ENCODE measurements at regions not wholly inside any gene's neighbourhood (a gene's known extent, or its start where the extent isn't known, plus 50 kb on each side); places are given as distances from the start of the nearest gene placed in this dataset.

DNA sequence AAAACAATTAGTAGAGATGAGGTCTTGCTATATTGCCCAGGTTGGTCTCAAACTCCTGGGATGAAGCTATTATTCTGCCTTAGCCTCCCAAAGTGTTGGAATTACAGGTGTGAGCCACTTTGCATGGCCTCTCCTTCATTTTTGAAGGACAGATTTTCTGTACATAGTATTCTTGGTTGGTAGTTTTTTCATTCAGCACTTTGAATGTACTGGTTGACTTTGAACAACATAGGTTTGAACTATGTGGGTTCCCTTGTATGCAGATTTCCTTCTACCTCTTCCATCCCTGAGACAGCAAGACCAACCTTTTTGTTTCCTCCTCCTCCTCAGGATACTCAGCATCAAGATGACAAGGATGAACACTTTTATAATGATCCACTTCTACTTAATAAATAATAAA is 436.4 kb downstream of the QKI start:
- no peak for DNase-seq (ENCODE audit: low read depth)
- TF ChIP-seq, protein P1, sequence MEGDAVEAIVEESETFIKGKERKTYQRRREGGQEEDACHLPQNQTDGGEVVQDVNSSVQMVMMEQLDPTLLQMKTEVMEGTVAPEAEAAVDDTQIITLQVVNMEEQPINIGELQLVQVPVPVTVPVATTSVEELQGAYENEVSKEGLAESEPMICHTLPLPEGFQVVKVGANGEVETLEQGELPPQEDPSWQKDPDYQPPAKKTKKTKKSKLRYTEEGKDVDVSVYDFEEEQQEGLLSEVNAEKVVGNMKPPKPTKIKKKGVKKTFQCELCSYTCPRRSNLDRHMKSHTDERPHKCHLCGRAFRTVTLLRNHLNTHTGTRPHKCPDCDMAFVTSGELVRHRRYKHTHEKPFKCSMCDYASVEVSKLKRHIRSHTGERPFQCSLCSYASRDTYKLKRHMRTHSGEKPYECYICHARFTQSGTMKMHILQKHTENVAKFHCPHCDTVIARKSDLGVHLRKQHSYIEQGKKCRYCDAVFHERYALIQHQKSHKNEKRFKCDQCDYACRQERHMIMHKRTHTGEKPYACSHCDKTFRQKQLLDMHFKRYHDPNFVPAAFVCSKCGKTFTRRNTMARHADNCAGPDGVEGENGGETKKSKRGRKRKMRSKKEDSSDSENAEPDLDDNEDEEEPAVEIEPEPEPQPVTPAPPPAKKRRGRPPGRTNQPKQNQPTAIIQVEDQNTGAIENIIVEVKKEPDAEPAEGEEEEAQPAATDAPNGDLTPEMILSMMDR (IDR thresholded peaks at IDR 0.05; ENCODE audit: control insufficient read depth, insufficient read depth, low read depth, low read length, missing control alignments) = no peak
- H3K4me3 ChIP-seq (ENCODE audit: control insufficient read depth, low read depth, low read length) = no peak overlapping the region

- H3K4me3 ChIP-seq (ENCODE audit: control insufficient read depth, low read depth, low read length) = no peak overlapping the region
- no peak for DNase-seq (ENCODE audit: low read depth)
- TF ChIP-seq, protein P1 (IDR thresholded peaks at IDR 0.05; ENCODE audit: control insufficient read depth, insufficient read depth, low read depth, low read length, missing control alignments) = no peak
Observed at GRCh38 chr6:163844761-163845160, 430.2 kb downstream of the QKI start.

GRCh38 chr6:163844357-163844756 is 429.8 kb downstream of the QKI start:
- no peak overlapping the region for H3K4me3 ChIP-seq (ENCODE audit: control insufficient read depth, low read depth, low read length)
- TF ChIP-seq, protein P1 (IDR thresholded peaks at IDR 0.05; ENCODE audit: control insufficient read depth, insufficient read depth, low read depth, low read length, missing control alignments) = no peak
- no peak for DNase-seq (ENCODE audit: low read depth)

DNA sequence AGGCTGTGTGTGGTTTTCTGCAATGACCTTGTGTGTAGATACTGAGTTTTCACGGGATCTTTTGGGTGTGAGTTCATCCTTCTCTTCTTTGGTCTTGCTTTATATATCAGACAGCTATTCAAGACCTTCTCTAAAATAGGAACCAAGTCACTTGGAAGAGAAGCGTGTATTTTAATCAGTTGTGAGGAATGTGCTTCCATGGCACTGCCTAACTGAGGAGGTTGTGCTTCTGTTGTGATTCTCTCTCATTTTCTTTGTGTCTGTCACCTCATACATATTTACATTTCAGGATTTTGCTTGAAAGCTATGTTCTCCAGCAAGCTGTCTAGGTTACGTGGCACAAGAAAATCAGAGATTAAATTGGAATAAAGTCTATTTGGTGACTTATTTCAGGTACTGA is 428.7 kb downstream of the QKI start:
- TF ChIP-seq, protein P1 (IDR thresholded peaks at IDR 0.05; ENCODE audit: control insufficient read depth, insufficient read depth, low read depth, low read length, missing control alignments) = no peak
- H3K4me3 ChIP-seq (ENCODE audit: control insufficient read depth, low read depth, low read length) = no peak overlapping the region
- no peak for DNase-seq (ENCODE audit: low read depth)

- TF ChIP-seq, protein P1 (IDR thresholded peaks at IDR 0.05; ENCODE audit: control insufficient read depth, insufficient read depth, low read depth, low read length, missing control alignments) = no peak
- no peak for DNase-seq (ENCODE audit: low read depth)
- no peak overlapping the region for H3K4me3 ChIP-seq (ENCODE audit: control insufficient read depth, low read depth, low read length)
Observed at GRCh38 chr6:163842467-163842866, 427.9 kb downstream of the QKI start.

- no peak overlapping the region for H3K4me3 ChIP-seq (ENCODE audit: control insufficient read depth, low read depth, low read length)
- TF ChIP-seq, protein P1 (IDR thresholded peaks at IDR 0.05; ENCODE audit: control insufficient read depth, insufficient read depth, low read depth, low read length, missing control alignments) = no peak
- no peak for DNase-seq (ENCODE audit: low read depth)
Observed at GRCh38 chr6:163841733-163842132, 427.2 kb downstream of the QKI start.

DNA sequence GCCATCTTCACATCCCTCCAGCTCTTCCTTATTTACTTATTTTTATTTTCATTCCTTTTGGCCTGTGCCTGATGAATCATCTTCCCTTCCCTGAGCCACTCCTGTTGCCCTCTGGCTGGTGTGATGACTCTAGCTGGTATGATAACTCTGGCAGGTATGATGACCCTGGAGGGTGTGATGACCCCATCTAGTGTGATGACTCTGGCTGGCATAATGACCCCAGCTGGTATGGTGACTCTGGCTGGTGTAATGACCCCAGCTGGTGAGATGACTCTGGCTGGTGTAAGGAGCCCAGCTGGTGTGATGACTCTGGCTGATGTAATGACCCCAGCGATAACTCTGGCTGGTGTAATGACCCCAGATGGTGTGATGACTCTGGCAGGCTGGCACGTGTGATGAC is 426.8 kb downstream of the QKI start:
- DNase-seq (ENCODE audit: low read depth) = no peak
- TF ChIP-seq, protein P1 (IDR thresholded peaks at IDR 0.05; ENCODE audit: control insufficient read depth, insufficient read depth, low read depth, low read length, missing control alignments) = no peak
- no peak overlapping the region for H3K4me3 ChIP-seq (ENCODE audit: control insufficient read depth, low read depth, low read length)

All from AG09309 (cell line).